ENCODE measurements at regions not wholly inside any gene's neighbourhood (a gene's known extent, or its start where the extent isn't known, plus 50 kb on each side); places are given as distances from the start of the nearest gene placed in this dataset.

- no peak for TF ChIP-seq REST (IDR thresholded peaks at IDR 0.05; ENCODE audit: low read depth)
Measured at GRCh38 chr4:170691168-170691567, 601.4 kb upstream of the AADAT start (continued).

GRCh38 chr4:170687751-170688150 lies 598.0 kb upstream of the AADAT start:
- H3K4me1 ChIP-seq (ENCODE audit: control insufficient read depth in 1 of 2, insufficient read depth in 2 of 2, low read length in 2 of 2), result no peaks in the 10 kb centered on the region
- BruUV-seq (replicated peaks), result no TSS peak
- H3K27ac ChIP-seq (ENCODE audit: low read depth, low read length), result no peak overlapping the region
- no peaks in the 10 kb centered on the region for H3K36me3 ChIP-seq (ENCODE audit: control insufficient read depth in 1 of 2, insufficient read depth in 2 of 2, low read length in 2 of 2)
- no peak overlapping the region for H2AFZ ChIP-seq (ENCODE audit: low read depth, low read length, poor library complexity, severe bottlenecking)
- no peak for DNase-seq (ENCODE audit: low read depth, low spot score)
- POLR2A ChIA-PET, result no interaction called here
- no peaks in the 10 kb centered on the region for H3K9me3 ChIP-seq (ENCODE audit: control insufficient read depth in 1 of 2, insufficient read depth in 1 of 2, low read depth in 1 of 2, low read length in 2 of 2)
- RAD21 ChIA-PET (ENCODE audit: low non-redundant PET in 1 of 2, low total read pairs in 2 of 2, uncharacterized antibody in 2 of 2, unreplicated experiment in 2 of 2), result no interaction called here
- intact Hi-C loops (cut with micrococcal nuclease), result no loop called here
- H3K9me2 ChIP-seq (ENCODE audit: insufficient read depth), result no peaks in the 10 kb centered on the region; the same call in 1 of the 2 replicates
- CTCF ChIA-PET, result no interaction called here
- H3K79me2 ChIP-seq (ENCODE audit: insufficient read depth, low read length), result no peaks in the 10 kb centered on the region
- ATAC-seq, result no peak
- H3K27me3 ChIP-seq (ENCODE audit: insufficient read depth, low read length), result no peaks in the 10 kb centered on the region
- H4K20me1 ChIP-seq (ENCODE audit: insufficient read depth), result no peaks in the 10 kb centered on the region
- H3K4me2 ChIP-seq (ENCODE audit: low read length), result no peak overlapping the region
- no peak overlapping the region for H3K9ac ChIP-seq (ENCODE audit: low read length)
- H3K4me3 ChIP-seq (replicated peaks in 1 of 2; ENCODE audit: low read depth in 1 of 2, low read length in 2 of 2), result no peak overlapping the region
- TF ChIP-seq FOSL1 (IDR thresholded peaks at IDR 0.05; ENCODE audit: low read depth) (no peak), SRF (IDR thresholded peaks at IDR 0.05; ENCODE audit: low read depth) (no peak), EZH2phosphoT487 (IDR thresholded peaks at IDR 0.05; ENCODE audit: borderline replicate concordance) (no peak), ZBTB33 (IDR thresholded peaks at IDR 0.05; ENCODE audit: extremely low read depth, insufficient replicate concordance, low read length) (no peak), CBX3 (IDR thresholded peaks at IDR 0.05; ENCODE audit: low read depth) (no peak), SP1 (IDR thresholded peaks at IDR 0.05; ENCODE audit: low read depth) (no peak), JUND (IDR thresholded peaks at IDR 0.05) (no peak), YY1 (IDR thresholded peaks at IDR 0.05; ENCODE audit: extremely low read depth, insufficient replicate concordance, low read depth, low read length) (no peak), EZH2 (IDR thresholded peaks at IDR 0.05) (no peak), SIN3A (IDR thresholded peaks at IDR 0.05; ENCODE audit: low read depth) (no peak), POLR2AphosphoS5 (IDR thresholded peaks at IDR 0.05; ENCODE audit: low read depth, low read length) (no peak), REST (IDR thresholded peaks at IDR 0.05; ENCODE audit: low read depth) (no peak), ATF3 (IDR thresholded peaks at IDR 0.05) (no peak), ZFX (IDR thresholded peaks at IDR 0.05) (no peak), MAX (IDR thresholded peaks at IDR 0.05) (no peak)
